ENCODE measurements at regions not wholly inside any gene's neighbourhood (a gene's known extent, or its start where the extent isn't known, plus 50 kb on each side); places are given as distances from the start of the nearest gene placed in this dataset.

DNA sequence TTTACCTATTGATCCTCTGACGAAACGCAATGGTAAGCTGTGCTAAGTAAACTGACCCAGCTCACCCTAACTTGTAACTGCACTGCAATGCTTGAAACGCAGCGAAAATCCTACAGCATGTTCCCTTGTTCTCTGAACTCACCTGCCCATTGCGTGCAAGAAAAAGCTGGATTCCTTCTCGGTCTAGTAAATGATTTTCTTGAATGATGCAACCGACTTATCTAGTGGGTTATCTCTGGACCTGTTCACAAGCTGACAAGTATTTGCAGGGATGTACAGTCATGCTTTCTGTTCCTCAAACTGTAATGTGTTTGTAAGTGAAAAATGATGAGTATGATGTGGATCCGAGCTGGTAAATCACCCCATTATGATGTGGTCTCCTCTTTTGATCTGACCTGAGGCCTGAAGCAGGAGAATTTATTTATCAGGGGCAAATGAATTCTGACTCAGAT is 140.1 kb downstream of the BTC start (continued):
- TF ChIP-seq, protein P1, sequence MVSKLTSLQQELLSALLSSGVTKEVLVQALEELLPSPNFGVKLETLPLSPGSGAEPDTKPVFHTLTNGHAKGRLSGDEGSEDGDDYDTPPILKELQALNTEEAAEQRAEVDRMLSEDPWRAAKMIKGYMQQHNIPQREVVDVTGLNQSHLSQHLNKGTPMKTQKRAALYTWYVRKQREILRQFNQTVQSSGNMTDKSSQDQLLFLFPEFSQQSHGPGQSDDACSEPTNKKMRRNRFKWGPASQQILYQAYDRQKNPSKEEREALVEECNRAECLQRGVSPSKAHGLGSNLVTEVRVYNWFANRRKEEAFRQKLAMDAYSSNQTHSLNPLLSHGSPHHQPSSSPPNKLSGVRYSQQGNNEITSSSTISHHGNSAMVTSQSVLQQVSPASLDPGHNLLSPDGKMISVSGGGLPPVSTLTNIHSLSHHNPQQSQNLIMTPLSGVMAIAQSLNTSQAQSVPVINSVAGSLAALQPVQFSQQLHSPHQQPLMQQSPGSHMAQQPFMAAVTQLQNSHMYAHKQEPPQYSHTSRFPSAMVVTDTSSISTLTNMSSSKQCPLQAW (CRISPR knock-in tag; IDR thresholded peaks at IDR 0.05): peak; percentile 99
- TF ChIP-seq HOXA3 (CRISPR knock-in tag; IDR thresholded peaks at IDR 0.05): peak; percentile 87
- peak; percentile 79 for TF ChIP-seq ATF1 (CRISPR knock-in tag; IDR thresholded peaks at IDR 0.05)
- no peak for TF ChIP-seq TBL1XR1 (IDR thresholded peaks at IDR 0.05; ENCODE audit: borderline replicate concordance, low read length, partially characterized antibody)
- TF ChIP-seq DNMT3B (CRISPR knock-in tag; conservative IDR thresholded peaks at IDR 0.05): peak; percentile 91
- peak; percentile 39 for TF ChIP-seq SP5 (CRISPR knock-in tag; IDR thresholded peaks at IDR 0.05; ENCODE audit: borderline replicate concordance, low read depth)
- TF ChIP-seq RARG (CRISPR knock-in tag; IDR thresholded peaks at IDR 0.05; ENCODE audit: low read depth): no peak
- TF ChIP-seq ZBTB38 (CRISPR knock-in tag; IDR thresholded peaks at IDR 0.05): no peak; the same call in 1 of the 2 replicates
- TF ChIP-seq ZHX1 (CRISPR knock-in tag; IDR thresholded peaks at IDR 0.05; ENCODE audit: low read depth): peak; percentile 63
- peak; percentile 77; the same call in 1 of the 2 replicates for TF ChIP-seq JUND (CRISPR knock-in tag; IDR thresholded peaks at IDR 0.05)
- no peak for TF ChIP-seq MAZ (IDR thresholded peaks at IDR 0.05; ENCODE audit: borderline replicate concordance, low read depth, low read length)
- TF ChIP-seq MAZ (CRISPR knock-in tag; IDR thresholded peaks at IDR 0.05; ENCODE audit: low read depth): peak; percentile 50; the same call in 1 of the 2 replicates
- TF ChIP-seq TAF1 (CRISPR knock-in tag; IDR thresholded peaks at IDR 0.05): peak; percentile 47; the same call in 1 of the 2 replicates
- 0 out of 2 replicates have a peak, but pooled peaks have one; percentile 34 for TF ChIP-seq KLF12 (CRISPR knock-in tag; IDR thresholded peaks at IDR 0.05; ENCODE audit: borderline replicate concordance)
- TF ChIP-seq SNAPC5 (CRISPR knock-in tag; IDR thresholded peaks at IDR 0.05; ENCODE audit: borderline replicate concordance): peak; percentile 93
- peak; percentile 60; the same call in 1 of the 2 replicates for TF ChIP-seq ZNF589 (CRISPR knock-in tag; conservative IDR thresholded peaks at IDR 0.05)
- TF ChIP-seq, protein P2, sequence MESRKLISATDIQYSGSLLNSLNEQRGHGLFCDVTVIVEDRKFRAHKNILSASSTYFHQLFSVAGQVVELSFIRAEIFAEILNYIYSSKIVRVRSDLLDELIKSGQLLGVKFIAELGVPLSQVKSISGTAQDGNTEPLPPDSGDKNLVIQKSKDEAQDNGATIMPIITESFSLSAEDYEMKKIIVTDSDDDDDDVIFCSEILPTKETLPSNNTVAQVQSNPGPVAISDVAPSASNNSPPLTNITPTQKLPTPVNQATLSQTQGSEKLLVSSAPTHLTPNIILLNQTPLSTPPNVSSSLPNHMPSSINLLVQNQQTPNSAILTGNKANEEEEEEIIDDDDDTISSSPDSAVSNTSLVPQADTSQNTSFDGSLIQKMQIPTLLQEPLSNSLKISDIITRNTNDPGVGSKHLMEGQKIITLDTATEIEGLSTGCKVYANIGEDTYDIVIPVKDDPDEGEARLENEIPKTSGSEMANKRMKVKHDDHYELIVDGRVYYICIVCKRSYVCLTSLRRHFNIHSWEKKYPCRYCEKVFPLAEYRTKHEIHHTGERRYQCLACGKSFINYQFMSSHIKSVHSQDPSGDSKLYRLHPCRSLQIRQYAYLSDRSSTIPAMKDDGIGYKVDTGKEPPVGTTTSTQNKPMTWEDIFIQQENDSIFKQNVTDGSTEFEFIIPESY (CRISPR knock-in tag; IDR thresholded peaks at IDR 0.05): peak; percentile 58; the same call in 1 of the 2 replicates
- TF ChIP-seq CCDC6 (CRISPR knock-in tag; IDR thresholded peaks at IDR 0.05): peak; percentile 85; the same call in 1 of the 2 replicates
- TF ChIP-seq RXRA (CRISPR knock-in tag; IDR thresholded peaks at IDR 0.05): peak; percentile 78; the same call in 1 of the 2 replicates
- peak; percentile 80; the same call in 1 of the 2 replicates for TF ChIP-seq ZBTB21 (CRISPR knock-in tag; IDR thresholded peaks at IDR 0.05)
- 0 out of 2 replicates have a peak, but pooled peaks have one; percentile 54 for TF ChIP-seq ZSCAN29 (CRISPR knock-in tag; conservative IDR thresholded peaks at IDR 0.05)
- TF ChIP-seq ZNF350 (CRISPR knock-in tag; IDR thresholded peaks at IDR 0.05; ENCODE audit: borderline replicate concordance, low read depth): no peak
- no peak; the same call in 1 of the 2 replicates for TF ChIP-seq ZFP91 (CRISPR knock-in tag; IDR thresholded peaks at IDR 0.05; ENCODE audit: borderline replicate concordance)
